Psoas muscle (tissue), 7 donors: ENCODE measurements at regions not wholly inside any gene's neighbourhood (a gene's known extent, or its start where the extent isn't known, plus 50 kb on each side); places are given as distances from the start of the nearest gene placed in this dataset.
"Not testable (repeated sequence)": the region's sequence is repeated elsewhere in the genome, so short reads cannot be mapped to it uniquely, and the experiment has no call there.

ENCODE experiments used
- ATAC-seq, 4 donors: fragments of 200-7000 bp; cut with Tn5 transposase; one replicate each; pipeline ENCODE4 v1.9.1; 2020; ENCODE audit warnings: moderate library complexity in 3 of 4, mild to moderate bottlenecking in 2 of 4
- DNase-seq, 2 donors: peaks; one replicate each; pipeline ENCODE4 v3.0.0-alpha.2; 2020
- H3K27ac ChIP-seq: fragments of 200-600 bp; one replicate; pipeline ENCODE4 v1.8.0; 2022
- H3K27me3 ChIP-seq, 3 donors: fragments of 200-600 bp in 1 of 3; one replicate each; pipeline versions ENCODE4 v1.6.1 to v1.8.0; 2013 to 2022; ENCODE audit warnings: low read length in 2 of 3, mild to moderate bottlenecking in 2 of 3, moderate library complexity in 1 of 3; ENCODE audit not compliant: insufficient read depth in 3 of 3
- H3K36me3 ChIP-seq, 2 donors: fragments of 200-600 bp in 1 of 2; one replicate each; pipeline versions ENCODE4 v1.6.1 to v1.8.0; 2013 to 2022; ENCODE audit warnings: low read depth in 1 of 2, mild to moderate bottlenecking in 1 of 2, moderate library complexity in 1 of 2; ENCODE audit not compliant: insufficient read depth in 1 of 2
- H3K4me1 ChIP-seq: fragments of 200-600 bp; one replicate; pipeline ENCODE4 v1.8.0; 2022
- H3K4me3 ChIP-seq: fragments of 200-600 bp; one replicate; pipeline ENCODE4 v1.8.0; 2022; ENCODE audit warnings: mild to moderate bottlenecking
- H3K9me3 ChIP-seq: fragments of 200-600 bp; one replicate; pipeline ENCODE4 v1.8.0; 2022
- CTCF ChIP-seq: fragments of 200-600 bp; IDR thresholded peaks from one replicate; pipeline ENCODE4 v1.8.0; 2022; ENCODE audit warnings: antibody characterized with exemption
- WGBS, 3 donors: extraction: QIAGEN DNeasy Blood & Tissue Kit; methylation state at CpG; one replicate each; pipeline versions ENCODE4 v1.1.6 to v1.1.7; 2013; 5-methylcytosine and 5-hydroxymethylcytosine counted together
- intact Hi-C, 2 donors: fragments of 100-400 bp; cut with DNase I; formaldehyde crosslinking; loops; one replicate each; pipeline versions ENCODE4 v1.11.0 to v1.14.2; 2022
- donor health status: healthy with polysubstance abuse.
- donor health status: DM: no; HTN: no; CAD: no; lungs with moderate emphysema.
- donor health status: Bipolar disorder and iron deficiency.
- donor health status: healthy.
- donor health status: DM: yes; HTN: yes; CAD: no.
- donor health status: DM: no; HTN: no; CAD: no.
- donor health status: DM: yes; HTN: yes; CAD: no.

GRCh38 chr20:30963591-30963990 lies 293.9 kb upstream of the DEFB115 start:
- WGBS, 3 donors: 73 to 77% (median 76%) methylated on average over 4 of the region's 4 CpGs
- H3K27ac ChIP-seq: no peak overlapping the region
- intact Hi-C loops: no loop called here
- H3K4me3 ChIP-seq: no peak overlapping the region
- no peaks in the 10 kb centered on the region for H3K9me3 ChIP-seq
- no peaks in the 10 kb centered on the region for H3K27me3 ChIP-seq
- no peak for DNase-seq
- no peaks in the 10 kb centered on the region for H3K4me1 ChIP-seq
- TF ChIP-seq CTCF: no peak
- H3K36me3 ChIP-seq: no peaks in the 10 kb centered on the region
- ATAC-seq: no peak

GRCh38 chr20:30975859-30976258 lies 281.6 kb upstream of the DEFB115 start:
- H3K36me3 ChIP-seq, H3K27me3 ChIP-seq, H3K4me3 ChIP-seq, H3K27ac ChIP-seq, intact Hi-C loops, ATAC-seq, DNase-seq, H3K4me1 ChIP-seq, H3K9me3 ChIP-seq: not testable (repeated sequence)
- 85 to 89% (median 89%) methylated on average over 11 to 13 of the region's 13 CpGs for WGBS, 3 donors

- WGBS, 3 donors: 89 to 92% (median 91%) methylated on average over 18 of the region's 18 CpGs
- no peaks in the 10 kb centered on the region for H3K4me1 ChIP-seq
- ATAC-seq (no peak), DNase-seq (peak in 1 of 2 donors; percentile 15)
- no peaks in the 10 kb centered on the region for H3K36me3 ChIP-seq
- H3K9me3 ChIP-seq: no peaks in the 10 kb centered on the region
- H3K27me3 ChIP-seq: no peaks in the 10 kb centered on the region
- no peak overlapping the region for H3K4me3 ChIP-seq
- no peak overlapping the region for H3K27ac ChIP-seq
- intact Hi-C loops: no loop called here
- no peak for TF ChIP-seq CTCF
Measured at GRCh38 chr20:30985386-30985785, 272.1 kb upstream of the DEFB115 start.
